Small intestine (tissue), 7 donors: ENCODE measurements at regions not wholly inside any gene's neighbourhood (a gene's known extent, or its start where the extent isn't known, plus 50 kb on each side); places are given as distances from the start of the nearest gene placed in this dataset.

Source experiments
- DNase-seq, 2 donors: peaks; one replicate each; pipeline versions ENCODE4 v3.0.0 to v3.0.0-alpha.2; 2013
- FAIRE-seq: peaks from 2 replicates; lab custom pipeline; 2012; peaks lifted over from hg19 to GRCh38; lab: Jason Lieb, UNC
- H3K27ac ChIP-seq, 3 donors: one replicate each; pipeline ENCODE4 v1.5.1; 2013; ENCODE audit warnings: low read length in 2 of 3, mild to moderate bottlenecking in 2 of 3, control low read depth in 1 of 3, inconsistent platforms in 1 of 3, low read depth in 1 of 3, moderate library complexity in 1 of 3
- H3K27me3 ChIP-seq, 3 donors: one replicate each; pipeline ENCODE4 v1.6.1; 2013; ENCODE audit warnings: low read length in 3 of 3, inconsistent platforms in 1 of 3; ENCODE audit not compliant: control insufficient read depth in 3 of 3, insufficient read depth in 3 of 3
- H3K36me3 ChIP-seq, 3 donors: one replicate each; pipeline ENCODE4 v1.6.1; 2013; ENCODE audit warnings: low read length in 3 of 3, inconsistent platforms in 1 of 3, low read depth in 1 of 3, mild to moderate bottlenecking in 1 of 3, moderate library complexity in 1 of 3; ENCODE audit not compliant: control insufficient read depth in 3 of 3, insufficient read depth in 2 of 3
- H3K4me1 ChIP-seq, 3 donors: one replicate each; pipeline ENCODE4 v1.6.1; 2013; ENCODE audit warnings: low read length in 2 of 3, inconsistent platforms in 1 of 3, low read depth in 1 of 3, mild to moderate bottlenecking in 1 of 3, moderate library complexity in 1 of 3; ENCODE audit not compliant: control insufficient read depth in 3 of 3, insufficient read depth in 2 of 3
- H3K4me3 ChIP-seq, 3 donors: one replicate each; pipeline ENCODE4 v1.5.1; 2013; ENCODE audit warnings: low read length in 3 of 3, control low read depth in 1 of 3, inconsistent platforms in 1 of 3, low read depth in 1 of 3, mild to moderate bottlenecking in 1 of 3, moderate library complexity in 1 of 3
- H3K9me3 ChIP-seq, 2 donors: one replicate each; pipeline ENCODE4 v1.6.1; 2013; ENCODE audit warnings: low read depth in 1 of 2, low read length in 1 of 2; ENCODE audit not compliant: control insufficient read depth in 2 of 2, insufficient read depth in 1 of 2
- WGBS, 3 donors: extraction: QIAGEN DNeasy Blood & Tissue Kit; methylation state at CpG; one replicate each; pipeline ENCODE4 v1.1.7; 2013; 5-methylcytosine and 5-hydroxymethylcytosine counted together
- donor health status: healthy with polysubstance abuse.
- donor health status: control.
- donor health status: control.
- donor health status: Bipolar disorder and iron deficiency.
- donor health status: healthy.

DNA sequence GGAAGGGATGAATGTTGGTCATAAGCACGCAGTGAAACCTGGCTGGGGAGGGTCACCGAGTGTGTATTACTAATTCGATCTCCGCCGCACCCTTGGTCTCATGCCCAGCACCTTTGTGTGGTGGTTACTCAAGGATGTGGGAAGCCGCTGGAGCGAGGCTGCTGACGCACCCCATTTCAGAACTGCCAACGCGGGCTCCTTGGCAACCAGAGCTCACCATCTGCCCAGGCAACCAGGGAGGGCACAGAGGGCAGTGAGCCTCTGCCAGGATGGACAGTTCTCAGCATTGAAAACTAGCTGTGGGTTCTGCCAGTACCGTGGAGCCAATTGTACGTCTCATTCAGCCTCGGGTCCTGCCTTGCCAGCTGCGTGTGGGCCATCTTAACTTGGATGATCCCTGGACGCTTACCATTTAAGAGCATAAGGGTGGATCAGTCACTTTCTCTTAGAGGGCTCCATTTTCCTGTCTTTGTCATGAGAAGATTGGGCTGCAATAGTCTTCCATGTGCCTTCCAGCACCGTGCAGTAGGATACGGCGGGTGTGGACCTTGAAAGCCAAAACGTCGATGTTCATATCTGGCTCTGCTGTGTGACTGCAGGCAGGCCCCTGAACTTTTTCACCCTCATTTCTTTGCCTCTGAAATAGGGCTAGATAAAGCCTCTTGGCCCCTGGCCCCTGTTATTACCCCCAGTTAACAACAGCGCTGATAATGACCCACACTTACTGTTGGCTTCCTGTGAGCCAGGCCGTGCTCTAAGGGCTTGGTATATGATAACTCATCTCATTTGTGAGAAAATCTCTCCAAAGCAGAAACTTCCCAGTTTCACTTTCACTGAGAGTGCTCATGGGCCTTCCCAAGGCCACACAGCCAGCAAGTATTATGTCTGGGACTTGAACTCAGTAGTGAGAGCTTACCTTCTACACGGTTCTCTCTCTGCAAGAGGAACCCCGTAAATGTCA lies 238.8 kb downstream of the OPA1 start:
- H3K4me3 ChIP-seq, result no peak overlapping the region
- peaks cover 3 to 40% (median 6%) of the 10 kb centered on the region in 3 donors for H3K4me1 ChIP-seq
- H3K27ac ChIP-seq, result peak overlapping the region in 2 of 3 donors; percentile 70 to 81
- peaks cover 0 to 3% (median 0%) of the 10 kb centered on the region in 3 donors for H3K36me3 ChIP-seq
- H3K27me3 ChIP-seq, result no peaks in the 10 kb centered on the region
- DNase-seq (peak; percentile 76 to 82), FAIRE-seq (no peak)
- peaks cover 0 to 4% of the 10 kb centered on the region in 2 donors for H3K9me3 ChIP-seq
- WGBS, 3 donors, result 60 to 75% (median 63%) methylated on average over 24 of the region's 24 CpGs

DNA sequence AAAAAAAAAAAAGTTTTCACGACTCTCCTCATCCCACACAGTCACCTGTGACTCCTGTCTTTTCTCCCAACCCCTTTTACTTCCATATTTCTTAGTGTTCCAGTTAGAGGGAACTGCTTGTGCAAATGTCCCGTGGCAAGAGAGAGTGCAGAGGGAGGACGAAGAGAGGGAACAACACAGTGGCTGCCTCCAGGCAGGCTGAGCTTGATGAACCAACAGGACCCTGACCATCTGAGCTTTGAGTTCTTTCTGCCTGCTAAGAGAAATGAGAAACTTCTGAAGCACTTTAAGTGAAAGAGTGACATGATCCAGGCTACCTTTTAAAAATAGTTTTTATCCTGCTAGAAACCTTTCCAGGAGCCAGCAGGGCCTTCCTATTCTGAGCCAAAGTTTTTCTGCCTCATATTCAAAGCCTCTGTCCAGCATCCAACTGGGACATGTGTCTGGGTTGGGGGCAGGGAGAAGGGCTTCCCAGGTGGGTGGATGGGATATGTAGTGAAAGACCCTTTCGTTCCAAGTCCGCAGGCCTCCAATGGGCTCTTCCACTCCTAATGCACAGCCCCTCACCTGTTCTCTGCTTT lies 239.9 kb downstream of the OPA1 start:
- Histone ChIP-seq H3K27me3 (no peaks in the 10 kb centered on the region), H3K9me3 (peaks cover 0 to 4% of the 10 kb centered on the region in 2 donors), H3K4me1 (peaks cover 3 to 39% (median 6%) of the 10 kb centered on the region in 3 donors), H3K4me3 (no peak overlapping the region), H3K36me3 (peaks cover 0 to 3% (median 0%) of the 10 kb centered on the region in 3 donors), H3K27ac (no peak overlapping the region)
- FAIRE-seq, result no peak
- WGBS, 3 donors, result 90 to 94% (median 93%) methylated on average over 5 of the region's 5 CpGs
- DNase-seq, result no peak

DNA sequence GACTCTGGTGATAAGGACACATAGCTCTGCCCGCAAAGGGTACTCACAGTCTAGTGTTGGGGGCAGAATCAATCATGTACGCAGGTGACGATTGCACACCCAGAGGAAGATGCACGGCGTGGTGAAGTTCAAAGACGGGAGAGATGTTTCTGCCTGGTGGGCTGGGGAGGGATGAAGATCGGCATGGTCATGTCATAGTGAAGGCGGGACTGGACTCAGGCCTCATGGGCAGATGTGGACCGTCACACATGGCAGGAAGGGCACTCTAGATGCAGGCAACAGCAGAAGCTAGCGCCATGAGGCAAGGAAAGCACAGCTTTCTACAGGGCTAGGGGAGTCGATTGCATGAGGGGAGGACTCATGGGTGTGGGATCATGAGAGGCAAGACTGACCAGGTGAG lies 240.6 kb downstream of the OPA1 start:
- no peak overlapping the region for H3K27ac ChIP-seq
- 95 to 98% (median 96%) methylated on average over 11 of the region's 11 CpGs for WGBS, 3 donors
- H3K9me3 ChIP-seq, result peaks cover 0 to 4% of the 10 kb centered on the region in 2 donors
- no peaks in the 10 kb centered on the region for H3K27me3 ChIP-seq
- no peak overlapping the region for H3K4me3 ChIP-seq
- DNase-seq, result no peak
- H3K36me3 ChIP-seq, result peaks cover 0 to 3% (median 0%) of the 10 kb centered on the region in 3 donors
- H3K4me1 ChIP-seq, result peaks cover 3 to 39% (median 6%) of the 10 kb centered on the region in 3 donors
- no peak for FAIRE-seq

DNA sequence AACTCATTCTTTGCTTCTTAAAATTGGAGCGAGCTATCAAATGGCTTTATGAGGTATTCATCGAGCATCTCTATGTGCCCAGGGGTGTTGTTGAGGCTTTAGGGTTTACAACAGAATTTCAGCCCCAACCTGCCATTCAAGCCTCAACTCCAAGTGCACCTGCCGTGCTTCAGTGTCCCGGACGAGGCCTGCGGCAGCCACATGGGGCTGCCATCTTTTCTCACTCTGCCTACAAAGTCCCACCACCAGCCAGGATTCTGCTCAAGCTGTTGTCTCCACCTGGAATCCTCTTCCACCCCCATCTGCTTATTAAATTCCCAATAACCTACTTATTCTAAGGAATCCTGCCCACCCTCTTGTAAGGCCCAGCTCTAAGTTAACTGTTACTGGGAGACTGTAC lies 242.4 kb downstream of the OPA1 start:
- Histone ChIP-seq H3K27me3 (no peaks in the 10 kb centered on the region), H3K4me3 (no peak overlapping the region), H3K4me1 (peaks cover 3 to 32% (median 6%) of the 10 kb centered on the region in 3 donors), H3K36me3 (peaks cover 0 to 3% (median 0%) of the 10 kb centered on the region in 3 donors), H3K9me3 (peaks cover 0 to 4% of the 10 kb centered on the region in 2 donors), H3K27ac (no peak overlapping the region)
- FAIRE-seq, result no peak
- WGBS, 3 donors, result 97 to 99% (median 98%) methylated on average over 6 of the region's 6 CpGs
- DNase-seq, result no peak

DNA sequence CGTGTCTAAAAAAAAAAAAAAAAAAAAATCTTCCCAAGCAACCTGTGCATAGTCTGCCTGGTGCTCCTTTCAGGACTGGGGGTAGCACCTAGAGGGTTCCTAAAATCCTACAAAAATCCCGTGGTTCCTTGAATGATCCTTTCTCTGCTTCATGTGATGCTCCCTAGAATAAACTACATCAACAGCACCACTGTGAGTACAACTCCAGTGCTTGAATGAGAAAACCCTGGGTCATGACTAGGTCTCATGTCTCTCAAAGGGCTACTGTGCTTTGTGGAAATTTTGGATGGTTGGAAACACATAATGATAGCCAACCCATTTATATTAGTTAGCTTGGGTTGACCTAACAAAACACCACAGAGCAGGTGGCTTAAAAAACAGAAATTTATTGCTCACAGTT lies 243.5 kb downstream of the OPA1 start:
- Histone ChIP-seq H3K4me1 (peaks cover 4 to 32% (median 5%) of the 10 kb centered on the region in 3 donors), H3K27ac (no peak overlapping the region), H3K9me3 (peaks cover 0 to 3% of the 10 kb centered on the region in 2 donors), H3K36me3 (peaks cover 0 to 1% (median 0%) of the 10 kb centered on the region in 3 donors), H3K4me3 (no peak overlapping the region), H3K27me3 (no peaks in the 10 kb centered on the region)
- FAIRE-seq, result no peak
- 69 to 93% (median 78%) methylated on average over 1 to 2 of the region's 2 CpGs for WGBS, 3 donors
- no peak for DNase-seq

DNA sequence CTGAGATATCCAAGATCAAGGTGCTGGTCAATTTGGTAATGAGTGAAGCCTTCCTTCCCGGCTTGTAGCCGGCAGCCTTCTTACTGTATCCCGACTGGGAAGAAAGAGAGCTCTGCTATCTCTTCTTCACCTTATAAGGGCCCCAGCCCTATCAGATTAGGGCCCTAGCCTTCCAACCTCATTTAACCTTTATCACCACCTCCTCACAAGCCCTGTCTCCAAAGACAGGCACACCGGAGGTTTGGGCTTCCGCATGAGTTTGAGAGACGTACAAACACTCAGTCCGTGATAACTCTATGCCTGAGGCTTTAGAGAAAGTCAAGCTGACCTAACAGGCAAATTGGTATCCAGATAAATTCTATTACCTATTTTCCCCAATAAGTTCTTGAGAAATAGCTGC lies 243.9 kb downstream of the OPA1 start:
- FAIRE-seq (no peak), DNase-seq (no peak)
- Histone ChIP-seq H3K9me3 (no peaks in the 10 kb centered on the region), H3K4me1 (peaks cover 3 to 32% (median 4%) of the 10 kb centered on the region in 3 donors), H3K36me3 (no peaks in the 10 kb centered on the region), H3K4me3 (no peak overlapping the region), H3K27ac (no peak overlapping the region), H3K27me3 (no peaks in the 10 kb centered on the region)
- 60 to 77% (median 68%) methylated on average over 7 of the region's 7 CpGs for WGBS, 3 donors

DNA sequence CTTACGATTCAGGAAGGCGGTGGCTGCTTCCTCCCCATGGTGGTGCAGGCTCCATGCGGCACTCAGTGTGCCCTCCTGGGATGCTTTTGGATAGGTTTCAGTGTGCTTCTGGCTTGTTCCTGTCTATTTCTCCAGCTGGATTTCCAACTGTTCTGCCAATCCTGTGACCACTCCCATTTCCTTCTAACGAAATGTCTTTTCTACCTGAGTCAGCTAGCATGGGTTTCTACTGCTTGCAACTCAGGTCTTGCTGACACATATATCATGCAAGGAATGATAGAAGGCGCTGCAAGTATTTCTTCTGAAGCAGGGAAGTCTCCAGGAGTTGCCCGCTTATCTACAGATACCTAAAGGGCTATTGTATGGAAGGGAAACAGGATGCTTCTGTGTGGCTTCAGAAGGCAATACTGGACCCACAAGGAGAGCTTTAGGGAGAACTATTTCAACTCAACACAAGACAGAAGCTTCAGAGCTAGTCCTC lies 244.4 kb downstream of the OPA1 start:
- no peaks in the 10 kb centered on the region for H3K36me3 ChIP-seq
- H3K9me3 ChIP-seq, result no peaks in the 10 kb centered on the region
- no peaks in the 10 kb centered on the region for H3K27me3 ChIP-seq
- WGBS, 3 donors, result 79 to 87% (median 85%) methylated on average over 6 of the region's 6 CpGs
- H3K27ac ChIP-seq, result no peak overlapping the region
- DNase-seq, result peak in 1 of 2 donors; percentile 39
- FAIRE-seq, result no peak
- H3K4me1 ChIP-seq, result peaks cover 3 to 32% (median 6%) of the 10 kb centered on the region in 3 donors
- H3K4me3 ChIP-seq, result no peak overlapping the region

DNA sequence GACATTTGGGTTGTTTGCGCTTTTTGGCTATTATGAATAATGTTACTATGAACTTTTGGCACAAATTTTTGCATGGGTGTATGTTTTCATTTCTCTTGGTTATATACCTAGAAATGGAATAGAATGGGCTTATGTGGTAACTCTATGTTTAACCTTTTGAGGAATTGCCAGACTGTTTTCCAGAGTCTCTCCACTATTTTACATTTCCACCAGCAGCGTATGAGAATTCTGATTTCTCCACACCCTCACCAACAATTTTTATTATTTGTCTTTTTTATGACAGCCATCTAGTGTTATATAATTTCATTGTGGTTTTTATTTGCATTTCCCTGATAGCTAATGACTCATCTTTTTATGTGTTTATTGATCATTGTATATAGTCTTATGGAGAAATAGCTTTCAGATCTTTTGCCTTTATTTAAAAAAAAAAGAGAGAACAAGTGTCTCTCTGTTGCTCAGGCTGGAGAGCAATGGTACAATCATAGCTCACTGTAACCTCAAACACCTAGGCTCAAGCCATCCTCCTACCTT lies 247.2 kb downstream of the OPA1 start:
- Histone ChIP-seq H3K36me3 (no peaks in the 10 kb centered on the region), H3K27me3 (no peaks in the 10 kb centered on the region), H3K4me1 (peaks cover 4 to 51% (median 12%) of the 10 kb centered on the region in 3 donors), H3K4me3 (no peak overlapping the region), H3K9me3 (peaks cover 0 to 7% of the 10 kb centered on the region in 2 donors), H3K27ac (peak overlapping the region in 2 of 3 donors; percentile 52 to 58)
- 45 to 81% (median 69%) methylated on average over 2 of the region's 2 CpGs for WGBS, 3 donors
- FAIRE-seq (no peak), DNase-seq (peak in 1 of 2 donors; percentile 72)
